ENCODE measurements at regions not wholly inside any gene's neighbourhood (a gene's known extent, or its start where the extent isn't known, plus 50 kb on each side); places are given as distances from the start of the nearest gene placed in this dataset.

- TF ChIP-seq CTCF (conservative IDR thresholded peaks at IDR 0.05; ENCODE audit: low read length): no peak
- no peak for TF ChIP-seq EZH2phosphoT487 (IDR thresholded peaks at IDR 0.05; ENCODE audit: borderline replicate concordance, low read depth, low read length)
Observed at GRCh38 chr16:51752438-51752995, 601.4 kb upstream of the SALL1 start.

Data from OCI-LY7 (cell line).